ENCODE measurements at regions not wholly inside any gene's neighbourhood (a gene's known extent, or its start where the extent isn't known, plus 50 kb on each side); places are given as distances from the start of the nearest gene placed in this dataset.

DNA sequence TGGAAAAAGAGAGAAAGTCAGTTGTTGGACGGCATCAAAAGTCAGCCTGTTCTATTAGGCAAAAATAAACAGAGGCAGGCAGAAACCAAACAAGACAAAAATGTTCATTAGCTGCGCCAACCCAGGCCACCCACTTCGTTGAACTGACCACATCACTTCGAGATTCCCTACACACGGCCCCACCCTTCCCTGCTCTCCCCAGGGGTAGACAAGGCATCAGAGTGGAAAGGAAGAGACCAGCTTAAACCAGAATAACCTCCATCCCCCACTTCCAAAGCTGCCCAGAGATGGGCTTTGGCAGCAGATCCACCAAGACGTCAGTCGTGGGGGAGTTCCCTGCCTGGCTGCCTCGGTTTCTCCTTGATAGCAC, 204.6 kb upstream of the TSHZ3 start:
- no peak overlapping the region for H2AFZ ChIP-seq (ENCODE audit: low read length)
- no peak overlapping the region for H3K4me3 ChIP-seq (ENCODE audit: insufficient read depth, low read length)
- H3K4me1 ChIP-seq (ENCODE audit: insufficient read depth, low read length), result no peaks in the 10 kb centered on the region
- no peaks in the 10 kb centered on the region for H3K27me3 ChIP-seq (ENCODE audit: insufficient read depth, low read length)
- H4K20me1 ChIP-seq (ENCODE audit: insufficient read depth, low read length), result no peaks in the 10 kb centered on the region
- TF ChIP-seq, protein P1, sequence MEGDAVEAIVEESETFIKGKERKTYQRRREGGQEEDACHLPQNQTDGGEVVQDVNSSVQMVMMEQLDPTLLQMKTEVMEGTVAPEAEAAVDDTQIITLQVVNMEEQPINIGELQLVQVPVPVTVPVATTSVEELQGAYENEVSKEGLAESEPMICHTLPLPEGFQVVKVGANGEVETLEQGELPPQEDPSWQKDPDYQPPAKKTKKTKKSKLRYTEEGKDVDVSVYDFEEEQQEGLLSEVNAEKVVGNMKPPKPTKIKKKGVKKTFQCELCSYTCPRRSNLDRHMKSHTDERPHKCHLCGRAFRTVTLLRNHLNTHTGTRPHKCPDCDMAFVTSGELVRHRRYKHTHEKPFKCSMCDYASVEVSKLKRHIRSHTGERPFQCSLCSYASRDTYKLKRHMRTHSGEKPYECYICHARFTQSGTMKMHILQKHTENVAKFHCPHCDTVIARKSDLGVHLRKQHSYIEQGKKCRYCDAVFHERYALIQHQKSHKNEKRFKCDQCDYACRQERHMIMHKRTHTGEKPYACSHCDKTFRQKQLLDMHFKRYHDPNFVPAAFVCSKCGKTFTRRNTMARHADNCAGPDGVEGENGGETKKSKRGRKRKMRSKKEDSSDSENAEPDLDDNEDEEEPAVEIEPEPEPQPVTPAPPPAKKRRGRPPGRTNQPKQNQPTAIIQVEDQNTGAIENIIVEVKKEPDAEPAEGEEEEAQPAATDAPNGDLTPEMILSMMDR (IDR thresholded peaks at IDR 0.05; ENCODE audit: extremely low read depth, low read depth, low read length), result no peak
- no peak for DNase-seq (ENCODE audit: insufficient read length, low spot score, missing footprints)
- H3K9me3 ChIP-seq (ENCODE audit: low read depth, low read length), result no peaks in the 10 kb centered on the region
- H3K27ac ChIP-seq (ENCODE audit: low read depth, low read length), result no peak overlapping the region
- H3K4me2 ChIP-seq (ENCODE audit: insufficient read depth, low read length), result no peak overlapping the region
- no peaks in the 10 kb centered on the region for H3K79me2 ChIP-seq (ENCODE audit: insufficient read depth, low read length)
- H3K36me3 ChIP-seq (ENCODE audit: insufficient read depth, low read length), result no peaks in the 10 kb centered on the region

DNA sequence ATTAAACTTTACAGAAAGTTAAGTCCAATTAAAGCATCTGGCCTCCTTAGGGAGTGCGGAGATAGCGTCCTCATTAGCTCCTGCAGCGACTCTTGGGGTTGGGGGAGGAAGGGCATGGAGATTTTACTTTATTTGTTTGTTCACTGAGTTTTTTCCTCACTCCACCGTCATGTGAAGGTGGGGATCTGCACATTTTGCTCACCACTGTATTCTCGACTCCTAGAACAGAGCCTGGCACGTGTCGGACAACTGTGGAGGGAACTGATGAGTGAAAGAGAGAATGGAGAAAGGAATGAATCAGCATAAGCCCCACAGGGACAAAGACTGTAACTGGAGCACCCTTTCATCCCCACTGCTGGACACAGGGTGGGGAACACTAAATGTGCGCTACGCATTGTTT, 205.1 kb upstream of the TSHZ3 start:
- H3K79me2 ChIP-seq (ENCODE audit: insufficient read depth, low read length), result no peaks in the 10 kb centered on the region
- TF ChIP-seq, protein P1 (IDR thresholded peaks at IDR 0.05; ENCODE audit: extremely low read depth, low read depth, low read length), result no peak
- H3K4me2 ChIP-seq (ENCODE audit: insufficient read depth, low read length), result no peak overlapping the region
- H3K4me1 ChIP-seq (ENCODE audit: insufficient read depth, low read length), result no peaks in the 10 kb centered on the region
- H2AFZ ChIP-seq (ENCODE audit: low read length), result no peak overlapping the region
- H3K4me3 ChIP-seq (ENCODE audit: insufficient read depth, low read length), result no peak overlapping the region
- no peaks in the 10 kb centered on the region for H4K20me1 ChIP-seq (ENCODE audit: insufficient read depth, low read length)
- DNase-seq (ENCODE audit: insufficient read length, low spot score, missing footprints), result no peak
- H3K9me3 ChIP-seq (ENCODE audit: low read depth, low read length), result no peaks in the 10 kb centered on the region
- H3K36me3 ChIP-seq (ENCODE audit: insufficient read depth, low read length), result no peaks in the 10 kb centered on the region
- H3K27ac ChIP-seq (ENCODE audit: low read depth, low read length), result no peak overlapping the region
- no peaks in the 10 kb centered on the region for H3K27me3 ChIP-seq (ENCODE audit: insufficient read depth, low read length)

DNA sequence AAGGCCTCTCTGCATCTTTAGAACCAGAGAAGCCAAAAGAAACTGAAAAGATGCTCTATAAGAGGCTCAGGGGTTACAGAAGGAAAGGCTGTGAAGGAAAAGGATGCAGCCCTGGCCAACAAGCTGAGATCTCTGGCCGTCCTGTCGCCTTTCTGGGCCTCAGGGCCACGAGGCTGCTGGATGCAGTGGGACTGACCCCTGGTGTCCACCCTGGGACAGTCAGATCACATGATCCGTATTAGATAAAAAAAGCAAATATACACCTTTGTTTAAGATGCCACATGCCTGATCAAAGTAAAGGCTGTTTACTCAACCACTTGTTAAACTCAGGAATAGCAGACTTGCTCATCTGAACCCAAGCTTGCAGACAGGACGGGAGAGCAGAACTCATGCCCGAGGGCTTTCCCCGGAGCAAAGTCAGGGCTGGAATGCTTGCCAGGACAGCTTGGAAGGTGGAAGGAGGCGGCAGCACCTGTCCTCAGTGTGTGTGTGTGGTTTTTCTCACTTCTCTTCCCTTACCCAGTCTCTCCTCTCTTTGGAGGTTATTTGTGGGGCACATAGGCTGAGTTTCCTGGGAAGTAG, 206.5 kb upstream of the TSHZ3 start:
- Histone ChIP-seq H4K20me1 (ENCODE audit: insufficient read depth, low read length) (no peaks in the 10 kb centered on the region), H3K4me3 (ENCODE audit: insufficient read depth, low read length) (no peak overlapping the region), H3K27ac (ENCODE audit: low read depth, low read length) (no peak overlapping the region), H3K4me1 (ENCODE audit: insufficient read depth, low read length) (no peaks in the 10 kb centered on the region), H3K9me3 (ENCODE audit: low read depth, low read length) (no peaks in the 10 kb centered on the region), H3K27me3 (ENCODE audit: insufficient read depth, low read length) (no peaks in the 10 kb centered on the region), H3K79me2 (ENCODE audit: insufficient read depth, low read length) (no peaks in the 10 kb centered on the region), H3K36me3 (ENCODE audit: insufficient read depth, low read length) (no peaks in the 10 kb centered on the region), H3K4me2 (ENCODE audit: insufficient read depth, low read length) (no peak overlapping the region), H2AFZ (ENCODE audit: low read length) (no peak overlapping the region)
- DNase-seq (ENCODE audit: insufficient read length, low spot score, missing footprints), result no peak
- TF ChIP-seq, protein P1 (IDR thresholded peaks at IDR 0.05; ENCODE audit: extremely low read depth, low read depth, low read length), result no peak

DNA sequence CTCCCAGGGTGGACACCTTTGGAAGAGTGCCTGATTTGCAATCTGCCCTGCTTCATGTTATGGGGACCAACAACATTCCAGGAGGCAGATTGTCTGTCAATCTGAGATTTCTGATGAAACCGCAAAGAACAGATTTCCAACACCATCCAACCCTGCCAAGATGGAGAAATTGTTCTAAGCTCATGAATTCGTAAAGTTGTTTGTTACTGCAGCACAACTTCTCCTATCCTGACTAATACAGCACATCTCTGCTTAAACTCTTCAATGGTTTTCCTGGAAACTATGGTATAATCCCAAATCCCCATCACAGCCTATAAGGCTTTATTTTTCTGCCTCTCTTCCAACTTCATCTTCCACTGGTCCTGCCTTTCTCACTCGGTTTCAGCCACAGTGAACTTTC, 210.3 kb upstream of the TSHZ3 start:
- Histone ChIP-seq H3K4me1 (ENCODE audit: insufficient read depth, low read length) (no peaks in the 10 kb centered on the region), H3K27me3 (ENCODE audit: insufficient read depth, low read length) (no peaks in the 10 kb centered on the region), H3K9me3 (ENCODE audit: low read depth, low read length) (no peaks in the 10 kb centered on the region), H3K27ac (ENCODE audit: low read depth, low read length) (no peak overlapping the region), H3K4me2 (ENCODE audit: insufficient read depth, low read length) (no peak overlapping the region), H4K20me1 (ENCODE audit: insufficient read depth, low read length) (no peaks in the 10 kb centered on the region), H2AFZ (ENCODE audit: low read length) (no peak overlapping the region), H3K36me3 (ENCODE audit: insufficient read depth, low read length) (no peaks in the 10 kb centered on the region), H3K4me3 (ENCODE audit: insufficient read depth, low read length) (no peak overlapping the region), H3K79me2 (ENCODE audit: insufficient read depth, low read length) (no peaks in the 10 kb centered on the region)
- no peak for DNase-seq (ENCODE audit: insufficient read length, low spot score, missing footprints)
- TF ChIP-seq, protein P1 (IDR thresholded peaks at IDR 0.05; ENCODE audit: extremely low read depth, low read depth, low read length), result no peak

Data from osteoblast (primary cell).